H1 (cell line): ENCODE measurements at regions not wholly inside any gene's neighbourhood (a gene's known extent, or its start where the extent isn't known, plus 50 kb on each side); places are given as distances from the start of the nearest gene placed in this dataset.

Experiments
- CHD2 ChIP-seq: IDR thresholded peaks from 2 replicates; pipeline ENCODE4 v1.6.1; 2012; ENCODE audit warnings: low read length, improper control_type of control experiment
- HDAC2 ChIP-seq, 2 experiments: fragments of 300-600 bp in 1 of 2; sonication (generic) in 1 of 2; IDR thresholded peaks; 2 replicates each; pipeline ENCODE4 v1.6.1; 2011 to 2012; ENCODE audit warnings: low read depth in 2 of 2, low read length in 2 of 2, mild to moderate bottlenecking in 2 of 2, moderate library complexity in 2 of 2, borderline replicate concordance in 1 of 2, inconsistent platforms in 1 of 2
- JUND ChIP-seq: IDR thresholded peaks from 2 replicates; pipeline ENCODE4 v1.6.1; 2011; ENCODE audit warnings: mild to moderate bottlenecking, improper control_type of control experiment, low read length
- TF ChIP-seq, protein P1 (sequence below): IDR thresholded peaks from 2 replicates; pipeline ENCODE4 v1.6.1; 2012; ENCODE audit warnings: low read length, inconsistent platforms

GRCh38 chr12:58026426-58026825 is 85.1 kb downstream of the ATP23 start (continued):
- TF ChIP-seq, protein P1, sequence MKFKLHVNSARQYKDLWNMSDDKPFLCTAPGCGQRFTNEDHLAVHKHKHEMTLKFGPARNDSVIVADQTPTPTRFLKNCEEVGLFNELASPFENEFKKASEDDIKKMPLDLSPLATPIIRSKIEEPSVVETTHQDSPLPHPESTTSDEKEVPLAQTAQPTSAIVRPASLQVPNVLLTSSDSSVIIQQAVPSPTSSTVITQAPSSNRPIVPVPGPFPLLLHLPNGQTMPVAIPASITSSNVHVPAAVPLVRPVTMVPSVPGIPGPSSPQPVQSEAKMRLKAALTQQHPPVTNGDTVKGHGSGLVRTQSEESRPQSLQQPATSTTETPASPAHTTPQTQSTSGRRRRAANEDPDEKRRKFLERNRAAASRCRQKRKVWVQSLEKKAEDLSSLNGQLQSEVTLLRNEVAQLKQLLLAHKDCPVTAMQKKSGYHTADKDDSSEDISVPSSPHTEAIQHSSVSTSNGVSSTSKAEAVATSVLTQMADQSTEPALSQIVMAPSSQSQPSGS, result no peak
- TF ChIP-seq HDAC2 (IDR thresholded peaks at IDR 0.05; ENCODE audit: borderline replicate concordance in 1 of 2, low read depth in 2 of 2, low read length in 2 of 2) (no peak), JUND (no peak), CHD2 (no peak)
- TF ChIP-seq, all 59 proteins: peak for 0
